Fibroblast of villous mesenchyme (primary cell): ENCODE measurements at regions not wholly inside any gene's neighbourhood (a gene's known extent, or its start where the extent isn't known, plus 50 kb on each side); places are given as distances from the start of the nearest gene placed in this dataset.

ENCODE experiments used
- DNase-seq: peaks from one replicate; pipeline ENCODE4 v3.0.0-alpha.2; 2010; ENCODE audit warnings: low read depth
- H3K4me3 ChIP-seq: 2 replicates; pipeline ENCODE4 v1.5.1; 2011; ENCODE audit warnings: low read depth, mild to moderate bottlenecking, low read length
- TF ChIP-seq, protein P1 (sequence below): IDR thresholded peaks from 2 replicates; pipeline ENCODE4 v1.5.1; 2012; ENCODE audit warnings: low read depth, mild to moderate bottlenecking, low read length; ENCODE audit not compliant: insufficient read depth

GRCh38 chr20:40319741-40320516 lies 369.1 kb downstream of the MAFB start:
- DNase-seq = no peak
- TF ChIP-seq, protein P1, sequence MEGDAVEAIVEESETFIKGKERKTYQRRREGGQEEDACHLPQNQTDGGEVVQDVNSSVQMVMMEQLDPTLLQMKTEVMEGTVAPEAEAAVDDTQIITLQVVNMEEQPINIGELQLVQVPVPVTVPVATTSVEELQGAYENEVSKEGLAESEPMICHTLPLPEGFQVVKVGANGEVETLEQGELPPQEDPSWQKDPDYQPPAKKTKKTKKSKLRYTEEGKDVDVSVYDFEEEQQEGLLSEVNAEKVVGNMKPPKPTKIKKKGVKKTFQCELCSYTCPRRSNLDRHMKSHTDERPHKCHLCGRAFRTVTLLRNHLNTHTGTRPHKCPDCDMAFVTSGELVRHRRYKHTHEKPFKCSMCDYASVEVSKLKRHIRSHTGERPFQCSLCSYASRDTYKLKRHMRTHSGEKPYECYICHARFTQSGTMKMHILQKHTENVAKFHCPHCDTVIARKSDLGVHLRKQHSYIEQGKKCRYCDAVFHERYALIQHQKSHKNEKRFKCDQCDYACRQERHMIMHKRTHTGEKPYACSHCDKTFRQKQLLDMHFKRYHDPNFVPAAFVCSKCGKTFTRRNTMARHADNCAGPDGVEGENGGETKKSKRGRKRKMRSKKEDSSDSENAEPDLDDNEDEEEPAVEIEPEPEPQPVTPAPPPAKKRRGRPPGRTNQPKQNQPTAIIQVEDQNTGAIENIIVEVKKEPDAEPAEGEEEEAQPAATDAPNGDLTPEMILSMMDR = no peak
- no peak overlapping the region for H3K4me3 ChIP-seq

DNA sequence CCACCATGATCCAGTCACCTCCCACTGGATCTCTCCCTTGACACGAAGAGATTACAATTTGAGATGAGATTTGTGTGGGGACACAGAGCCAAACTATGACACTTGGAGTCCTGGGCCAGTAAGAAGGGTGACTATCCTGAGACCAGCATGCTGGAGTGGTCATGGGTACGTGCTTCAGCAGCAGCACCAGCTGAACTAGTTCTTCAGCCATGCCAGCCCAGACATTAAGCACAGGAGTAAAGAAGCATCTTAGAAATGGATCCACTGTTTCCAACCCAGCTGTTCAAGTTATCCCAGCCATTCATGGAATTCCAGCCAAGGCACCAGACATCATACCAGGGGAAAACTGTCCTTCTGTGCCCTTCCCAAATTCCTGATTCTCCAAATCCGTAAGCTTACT lies 370.0 kb downstream of the MAFB start:
- no peak for DNase-seq
- TF ChIP-seq, protein P1 = no peak
- no peak overlapping the region for H3K4me3 ChIP-seq

GRCh38 chr20:40317156-40317790 lies 371.8 kb downstream of the MAFB start:
- TF ChIP-seq, protein P1 = no peak
- no peak for DNase-seq
- no peak overlapping the region for H3K4me3 ChIP-seq

DNA sequence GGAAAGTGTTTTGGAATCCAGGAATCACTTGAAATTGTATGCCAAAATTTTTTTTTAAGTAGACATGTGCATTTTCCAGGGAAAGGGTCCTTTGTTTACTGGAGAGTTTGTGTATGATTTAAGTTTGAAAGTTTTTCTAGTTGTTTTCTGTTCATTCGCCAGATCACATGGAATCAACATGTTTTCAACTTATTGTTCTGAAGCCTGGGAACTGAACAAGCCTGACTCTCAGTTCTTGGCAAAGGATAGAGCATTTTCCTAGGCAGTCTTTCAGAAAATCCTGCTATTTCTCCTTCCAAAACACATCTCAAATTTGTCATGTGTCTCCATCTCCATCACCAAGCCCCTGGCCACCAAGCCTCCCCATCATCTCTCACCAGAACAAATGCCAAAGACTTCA lies 374.8 kb downstream of the MAFB start:
- TF ChIP-seq, protein P1 = no peak
- no peak overlapping the region for H3K4me3 ChIP-seq
- DNase-seq = no peak

GRCh38 chr20:40313730-40314129 lies 375.3 kb downstream of the MAFB start:
- no peak for DNase-seq
- TF ChIP-seq, protein P1 = no peak
- H3K4me3 ChIP-seq = no peak overlapping the region

- H3K4me3 ChIP-seq = no peak overlapping the region
- TF ChIP-seq, protein P1 = no peak
- DNase-seq = no peak
Observed at GRCh38 chr20:40309731-40310130, 379.3 kb downstream of the MAFB start.
